HG02759 (cell line): ENCODE measurements at regions not wholly inside any gene's neighbourhood (a gene's known extent, or its start where the extent isn't known, plus 50 kb on each side); places are given as distances from the start of the nearest gene placed in this dataset.
A peak's percentile ranks its signal among the peaks of the same experiment; 100 is the strongest.

Experiments
- ATAC-seq: cut with Tn5 transposase; IDR thresholded peaks from one replicate; pipeline ENCODE4 v1.9.1; 2021; ENCODE audit warnings: mild to moderate bottlenecking, moderate library complexity; ENCODE audit not compliant: unreplicated experiment

- ATAC-seq: no peak
Observed at GRCh38 chr14:42190744-42191143, 584.1 kb downstream of the LRFN5 start.

GRCh38 chr14:42187846-42188245, 581.2 kb downstream of the LRFN5 start:
- ATAC-seq: no peak

- no peak for ATAC-seq
Observed at GRCh38 chr14:42185718-42186117, 579.0 kb downstream of the LRFN5 start.

- ATAC-seq: no peak
Observed at GRCh38 chr14:42174357-42174756, 567.7 kb downstream of the LRFN5 start.

- no peak for ATAC-seq
Observed at GRCh38 chr14:42173206-42173605, 566.5 kb downstream of the LRFN5 start.

GRCh38 chr14:42172304-42172703, 565.6 kb downstream of the LRFN5 start:
- no peak for ATAC-seq

GRCh38 chr14:42163136-42163535, 556.5 kb downstream of the LRFN5 start:
- ATAC-seq: no peak

GRCh38 chr14:42159138-42159537, 552.5 kb downstream of the LRFN5 start:
- no peak for ATAC-seq

- no peak for ATAC-seq
Observed at GRCh38 chr14:42149609-42150261, 543.1 kb downstream of the LRFN5 start.

GRCh38 chr14:42145766-42146165, 539.1 kb downstream of the LRFN5 start:
- no peak for ATAC-seq

GRCh38 chr14:42143114-42143513, 536.4 kb downstream of the LRFN5 start:
- no peak for ATAC-seq

GRCh38 chr14:42141328-42141727, 534.7 kb downstream of the LRFN5 start:
- no peak for ATAC-seq

GRCh38 chr14:42140831-42141279, 534.2 kb downstream of the LRFN5 start:
- no peak for ATAC-seq

- ATAC-seq: no peak
Observed at GRCh38 chr14:42140001-42140400, 533.3 kb downstream of the LRFN5 start.

- no peak for ATAC-seq
Observed at GRCh38 chr14:42138406-42138805, 531.7 kb downstream of the LRFN5 start.

- ATAC-seq: no peak
Observed at GRCh38 chr14:42130815-42131214, 524.1 kb downstream of the LRFN5 start.

- no peak for ATAC-seq
Observed at GRCh38 chr14:42123526-42123925, 516.9 kb downstream of the LRFN5 start.

GRCh38 chr14:42113358-42114069, 506.8 kb downstream of the LRFN5 start:
- no peak for ATAC-seq

- no peak for ATAC-seq
Observed at GRCh38 chr14:42112108-42112507, 505.4 kb downstream of the LRFN5 start.

GRCh38 chr14:42111355-42111754, 504.7 kb downstream of the LRFN5 start:
- ATAC-seq: no peak

GRCh38 chr14:42110167-42110566, 503.5 kb downstream of the LRFN5 start:
- ATAC-seq: peak; percentile 83

GRCh38 chr14:42095155-42095554, 488.5 kb downstream of the LRFN5 start:
- ATAC-seq: no peak

GRCh38 chr14:42090122-42090521, 483.4 kb downstream of the LRFN5 start:
- ATAC-seq: no peak
